GM19351 (cell line): ENCODE measurements at regions not wholly inside any gene's neighbourhood (a gene's known extent, or its start where the extent isn't known, plus 50 kb on each side); places are given as distances from the start of the nearest gene placed in this dataset.

Source experiments
- ATAC-seq: cut with Tn5 transposase; IDR thresholded peaks from one replicate; pipeline ENCODE4 v1.9.1; 2021; ENCODE audit warnings: mild to moderate bottlenecking, moderate library complexity; ENCODE audit not compliant: unreplicated experiment

DNA sequence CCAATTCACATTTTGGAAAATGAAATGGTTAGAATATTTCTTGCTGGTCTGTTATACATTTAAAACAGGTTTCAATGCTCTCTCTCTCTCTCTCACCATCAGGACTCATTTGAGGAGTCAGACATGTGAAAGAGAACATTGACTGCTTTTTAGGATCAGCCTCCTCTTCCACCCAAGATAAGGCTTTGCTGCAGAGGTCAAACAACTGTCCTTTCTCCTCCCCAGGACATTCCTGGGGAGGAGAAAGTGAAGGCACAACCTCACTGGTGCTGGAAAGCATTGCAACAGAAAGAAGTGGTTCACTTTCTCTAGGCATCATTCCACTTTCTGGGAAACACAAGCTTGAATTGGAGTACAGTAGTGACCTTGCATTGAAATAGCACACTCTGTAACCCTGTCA is 409.1 kb upstream of the NR2F2 start:
- ATAC-seq = no peak

DNA sequence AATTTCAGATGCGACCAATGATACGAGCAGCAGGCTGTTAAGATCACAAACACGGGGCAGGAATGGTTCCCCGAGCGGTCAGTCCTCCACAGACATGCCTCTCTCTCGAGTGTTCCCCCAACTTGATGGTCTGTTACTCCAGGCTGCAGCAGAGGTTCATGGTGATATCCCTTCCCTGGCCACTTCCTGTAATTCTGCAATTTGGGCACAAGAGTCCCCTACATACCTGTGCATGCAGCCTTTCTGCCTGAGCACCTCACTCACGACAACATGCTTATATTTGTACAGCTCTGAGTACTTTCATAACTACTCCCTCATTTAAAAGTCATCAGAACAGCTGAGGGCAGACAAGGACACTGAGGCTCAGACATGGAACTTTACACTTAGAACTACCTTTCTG is 408.1 kb upstream of the NR2F2 start:
- peak; percentile 53 for ATAC-seq

DNA sequence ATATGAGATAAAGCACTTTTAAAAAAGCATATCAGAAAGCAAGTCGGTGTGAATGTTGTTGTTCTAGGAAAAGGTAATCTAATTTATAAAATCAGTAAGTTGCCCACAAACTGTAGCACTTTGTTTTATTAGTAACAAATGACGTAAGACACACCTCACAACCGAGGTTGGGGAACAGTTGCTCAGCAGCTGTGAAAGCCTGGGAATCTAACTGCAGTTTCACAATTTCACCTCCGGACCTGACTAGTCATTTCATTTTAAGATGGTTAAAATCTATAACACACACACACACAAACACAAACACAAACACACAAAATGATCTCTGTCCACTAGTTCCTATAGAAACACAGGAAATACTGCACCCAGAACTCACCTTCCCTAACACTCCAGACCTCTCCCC is 406.7 kb upstream of the NR2F2 start:
- ATAC-seq = no peak

DNA sequence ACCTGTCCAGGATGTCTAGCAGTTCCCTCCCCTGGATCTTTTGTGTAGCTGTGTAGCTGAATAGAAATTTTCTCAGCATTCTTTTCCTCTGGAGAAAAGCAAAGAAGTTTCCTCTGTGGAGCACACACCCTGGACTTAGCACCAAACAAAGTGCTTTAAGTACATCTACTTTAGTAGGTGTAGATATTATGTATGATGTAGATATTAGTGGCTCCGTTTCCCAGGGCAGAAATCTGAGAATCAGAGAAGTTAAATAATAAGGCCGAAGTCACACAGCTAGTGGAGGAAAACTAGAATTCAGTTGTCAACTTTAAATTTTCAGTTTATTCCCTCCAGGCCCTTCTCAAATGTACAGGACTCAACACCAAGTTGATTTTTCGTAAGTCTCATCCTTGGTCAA is 401.7 kb upstream of the NR2F2 start:
- ATAC-seq = no peak

DNA sequence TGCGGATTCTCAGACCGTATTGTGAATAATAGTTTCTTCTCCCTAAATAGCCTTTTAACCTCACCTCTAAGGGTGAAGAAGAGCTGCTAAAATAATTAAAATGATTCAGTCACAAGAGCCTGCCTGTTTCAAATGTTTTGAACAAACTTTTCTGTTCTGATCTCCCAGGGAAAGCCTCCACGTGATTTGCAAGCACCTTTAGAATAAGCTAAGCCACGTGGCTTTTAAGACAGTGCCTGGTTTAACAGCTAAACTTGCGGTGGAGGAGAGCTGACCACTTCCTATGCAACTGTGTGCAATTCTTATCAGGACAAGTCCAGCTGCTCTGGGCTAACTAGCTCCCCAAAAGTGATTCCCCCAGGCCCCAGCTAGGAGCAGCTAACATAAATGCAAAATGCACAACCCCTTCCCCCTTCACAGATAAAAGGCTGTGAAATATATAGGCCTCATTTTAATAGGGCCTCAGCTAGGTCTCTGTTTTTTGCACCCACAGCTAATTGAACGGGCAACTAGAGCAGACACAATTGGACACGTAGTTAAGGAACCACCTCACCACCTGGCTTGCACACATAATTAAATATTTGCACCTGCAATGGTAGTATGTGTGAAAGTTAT is 401.2 kb upstream of the NR2F2 start:
- peak; percentile 85 for ATAC-seq

DNA sequence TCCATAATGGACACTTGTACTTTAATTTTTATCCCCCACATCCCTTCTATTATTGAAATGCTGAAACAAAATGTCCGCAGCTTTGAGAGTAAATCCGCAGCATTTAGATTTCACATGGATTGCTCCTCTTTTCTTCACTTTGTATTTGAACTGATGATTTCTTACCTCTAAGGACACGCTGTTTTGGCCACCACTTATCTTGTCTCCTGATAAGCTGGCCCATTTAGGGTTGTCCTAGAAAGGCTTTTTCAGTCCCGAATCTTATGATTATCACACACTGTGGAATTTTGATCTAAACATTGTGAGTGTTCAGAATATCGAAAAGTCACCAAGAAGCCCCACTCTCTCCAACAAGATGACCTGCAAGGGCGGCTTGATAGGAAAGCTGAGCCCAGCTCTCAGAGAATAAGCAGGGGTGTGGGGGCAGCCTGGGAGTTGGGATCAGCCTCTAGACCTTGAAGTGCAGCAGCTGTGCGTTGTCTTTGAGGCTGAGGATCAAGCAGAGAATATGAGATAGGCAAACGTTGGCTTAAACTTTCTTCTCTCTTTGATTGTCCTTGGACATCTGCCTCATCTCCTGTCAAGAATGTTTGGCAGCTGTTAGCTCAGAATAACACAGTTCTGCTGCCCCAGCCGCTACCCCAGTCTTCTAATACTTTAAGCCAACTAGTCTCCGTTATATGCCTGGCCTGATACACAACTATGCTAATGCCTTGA is 399.7 kb upstream of the NR2F2 start:
- no peak for ATAC-seq

DNA sequence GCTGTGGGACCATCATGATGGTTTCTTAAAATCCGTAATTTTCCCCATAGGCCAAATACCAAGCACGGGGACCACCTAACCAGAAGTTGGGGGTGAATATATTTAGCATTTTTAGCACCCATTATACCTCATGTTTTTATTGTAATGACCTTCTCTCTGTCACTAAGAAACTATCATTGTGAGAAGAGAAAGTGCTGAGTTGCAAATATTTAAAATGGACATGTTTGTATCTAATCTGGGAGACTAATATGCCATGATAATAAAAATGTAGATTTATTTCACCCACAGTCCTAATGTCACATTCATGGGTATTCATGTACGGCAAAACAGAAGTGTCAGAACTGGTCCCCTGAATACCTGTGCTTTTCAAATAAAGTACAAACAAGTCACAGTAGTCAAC is 398.9 kb upstream of the NR2F2 start:
- ATAC-seq = no peak

DNA sequence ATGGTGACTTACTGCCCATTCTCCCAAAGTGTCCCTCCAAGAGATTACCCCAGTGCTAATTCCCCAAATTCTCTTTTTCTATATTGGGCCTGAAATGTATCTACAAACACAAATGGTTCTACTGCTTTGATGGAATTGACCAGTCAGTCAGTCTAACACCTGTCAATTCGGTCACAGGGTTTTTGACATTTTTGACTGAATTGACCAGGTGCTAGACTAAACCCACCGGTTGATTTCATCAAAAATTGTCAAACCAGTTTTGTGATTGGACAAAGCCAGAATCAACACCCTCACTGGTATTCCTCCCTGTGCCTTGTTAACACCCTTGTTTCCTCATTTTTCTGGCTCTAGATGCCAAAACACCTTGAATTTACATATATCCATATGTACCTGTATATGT is 398.4 kb upstream of the NR2F2 start:
- ATAC-seq = no peak

DNA sequence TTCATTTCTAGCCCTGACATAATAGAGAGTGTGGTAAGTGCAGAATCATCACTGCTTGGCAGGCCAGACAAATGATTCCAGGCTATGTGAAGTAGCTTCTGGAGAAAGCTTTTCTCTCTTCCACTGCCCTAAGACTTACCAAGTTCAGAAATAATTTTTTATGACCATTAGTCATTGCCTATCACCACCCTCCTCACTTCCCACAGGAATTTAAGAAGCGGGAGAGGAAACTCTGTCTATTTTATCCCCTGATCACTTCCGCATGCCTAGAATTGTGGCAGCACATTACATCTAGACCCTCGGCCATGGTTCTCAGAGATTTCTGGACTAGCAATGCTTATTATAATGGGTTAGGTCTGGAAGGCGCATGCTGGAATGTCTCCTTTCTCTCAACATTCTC is 397.8 kb upstream of the NR2F2 start:
- no peak for ATAC-seq

DNA sequence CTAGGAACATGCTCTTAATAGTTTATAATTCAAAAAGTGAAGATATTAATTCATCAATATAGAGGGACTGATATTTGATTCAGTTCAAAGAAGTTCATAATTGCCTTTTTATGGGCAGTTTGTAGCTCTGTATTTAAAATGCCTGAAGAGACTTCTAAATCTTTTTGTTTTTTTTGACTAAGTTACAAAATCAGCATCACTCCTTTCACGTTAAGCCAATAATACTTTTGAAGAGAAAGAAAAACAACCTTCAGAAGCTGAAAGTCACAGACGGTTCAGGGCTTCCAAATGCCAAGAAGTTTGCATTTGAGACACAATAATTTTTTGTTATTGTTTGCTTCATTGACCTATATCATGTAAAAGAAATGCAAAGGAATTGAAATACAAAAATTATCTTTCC is 394.6 kb upstream of the NR2F2 start:
- ATAC-seq = no peak

DNA sequence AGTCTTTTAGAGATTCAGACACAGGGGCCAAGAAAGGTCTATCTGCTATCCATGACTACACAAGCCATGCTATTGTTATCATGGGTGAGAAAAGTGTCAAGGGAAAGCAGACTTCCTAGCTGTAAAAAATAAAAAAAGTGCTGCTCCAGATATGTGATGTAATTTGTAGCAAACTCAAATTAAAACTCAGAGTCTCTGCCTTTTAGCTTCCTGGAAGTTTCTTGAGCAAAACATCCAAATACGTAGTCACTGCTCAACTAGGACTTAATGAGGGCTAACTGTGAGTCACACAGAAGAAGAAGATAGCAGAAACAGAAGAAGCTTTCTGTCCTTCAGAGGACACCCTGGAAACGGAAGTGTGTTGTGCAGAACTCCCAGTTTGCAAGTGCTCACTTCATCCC is 393.4 kb upstream of the NR2F2 start:
- no peak for ATAC-seq

DNA sequence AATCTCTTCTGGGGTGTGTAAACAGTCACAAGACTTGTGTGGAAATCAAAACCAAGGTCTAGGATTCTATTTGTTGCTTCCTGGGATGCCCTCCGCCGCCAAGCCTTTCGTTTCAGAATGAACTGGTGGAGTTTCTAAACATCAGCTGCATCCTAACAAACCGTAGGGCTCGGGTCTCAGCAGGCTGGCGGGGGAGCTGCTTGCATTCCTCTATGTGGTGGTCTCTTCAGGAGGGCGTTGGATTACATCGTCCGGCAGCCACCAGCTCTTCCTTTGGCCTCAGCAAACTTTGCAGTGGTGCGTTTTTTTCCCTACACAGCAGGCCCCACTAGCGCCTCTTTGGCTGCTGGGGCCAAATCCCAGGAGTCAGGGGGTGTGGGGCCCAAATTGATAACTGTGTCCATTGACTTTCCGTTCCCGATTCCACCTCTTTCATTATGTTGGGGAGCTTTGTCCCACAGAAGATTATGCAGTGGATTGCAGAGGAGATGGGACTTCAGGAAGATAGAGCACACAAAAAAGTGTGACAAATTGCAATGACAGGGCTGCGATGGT is 390.0 kb upstream of the NR2F2 start:
- no peak for ATAC-seq

DNA sequence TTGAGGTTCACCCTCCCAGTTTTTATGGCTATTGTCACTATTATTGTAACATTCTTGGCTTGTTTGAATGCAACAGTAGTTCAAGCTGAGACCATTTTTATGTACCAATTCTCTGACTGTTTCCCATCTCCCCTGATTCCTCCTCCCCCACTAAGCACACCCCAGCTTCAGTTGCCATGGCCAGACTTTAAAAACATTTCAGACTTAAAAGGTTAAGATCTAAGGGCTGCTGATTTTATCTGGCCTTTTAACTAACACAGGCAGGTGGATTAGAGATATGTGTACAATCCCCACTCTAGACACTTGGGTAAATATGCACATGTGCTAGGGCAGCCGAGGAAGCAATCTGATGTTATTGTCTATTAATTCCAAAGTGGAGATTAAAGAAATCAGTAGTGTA is 386.3 kb upstream of the NR2F2 start:
- ATAC-seq = no peak

DNA sequence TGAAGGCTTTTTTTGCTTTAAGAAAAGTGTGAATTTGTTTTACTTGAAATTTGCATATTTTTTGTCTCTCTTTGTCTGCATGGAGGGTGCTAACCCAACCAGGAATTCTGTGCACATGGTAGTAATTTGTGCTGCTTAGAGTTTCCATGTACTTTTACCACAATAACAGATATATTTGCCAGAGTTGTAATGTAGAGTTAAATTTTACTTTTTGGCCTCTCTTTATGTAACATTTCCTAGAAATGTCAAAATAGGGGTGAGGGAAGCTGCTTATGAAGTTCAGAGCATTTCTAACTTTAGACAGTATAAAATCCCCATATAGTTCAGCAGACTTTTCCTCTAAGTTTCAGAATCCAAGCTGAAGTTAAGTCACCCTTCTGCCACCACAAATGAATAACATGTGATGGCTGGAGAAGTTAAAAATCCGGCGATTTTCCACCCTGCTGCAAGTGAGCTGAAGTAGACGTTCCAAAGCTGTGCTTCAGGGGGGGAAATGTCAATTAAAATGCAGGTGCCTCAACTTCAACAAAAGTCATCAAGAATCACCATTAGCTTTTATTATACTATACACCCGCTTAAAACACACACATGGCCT is 385.7 kb upstream of the NR2F2 start:
- ATAC-seq = no peak

DNA sequence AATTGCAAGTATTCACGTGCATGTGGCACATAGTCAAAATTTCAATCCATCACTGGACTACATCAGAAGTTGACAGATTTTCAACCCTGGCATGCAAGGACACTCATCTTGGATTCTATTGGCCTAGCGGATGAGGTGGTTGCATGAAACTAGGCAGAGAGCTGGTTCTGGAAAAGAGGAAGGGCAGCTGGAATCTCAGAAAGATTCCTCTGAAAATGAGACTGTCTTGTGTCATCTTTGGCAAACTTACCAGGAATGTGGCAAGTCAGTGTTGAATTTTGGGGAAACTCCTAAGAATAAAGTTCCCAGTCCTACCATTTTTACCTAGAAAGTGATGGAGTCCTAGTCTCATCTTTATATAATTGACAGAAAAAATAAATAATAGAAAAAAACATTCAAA is 384.3 kb upstream of the NR2F2 start:
- no peak for ATAC-seq

DNA sequence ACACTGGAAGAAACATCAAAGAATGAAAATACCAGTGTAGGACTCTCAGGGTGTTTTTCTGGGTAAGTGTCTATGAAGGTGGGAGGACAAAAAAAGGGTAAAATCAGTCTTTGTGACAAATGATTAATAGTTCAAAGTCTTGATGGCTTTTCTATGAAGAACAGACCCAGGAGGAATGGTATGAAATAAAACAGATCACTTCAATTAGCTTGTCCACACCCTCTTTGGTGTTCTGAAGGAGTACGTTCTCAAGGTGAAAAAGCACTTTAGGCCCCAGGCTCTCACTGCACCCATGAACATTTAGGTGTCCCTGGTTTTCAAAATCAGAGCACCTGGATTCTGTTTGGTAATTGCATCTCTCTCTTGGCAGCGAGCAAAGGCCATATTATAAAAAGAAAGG is 383.6 kb upstream of the NR2F2 start:
- ATAC-seq = no peak

DNA sequence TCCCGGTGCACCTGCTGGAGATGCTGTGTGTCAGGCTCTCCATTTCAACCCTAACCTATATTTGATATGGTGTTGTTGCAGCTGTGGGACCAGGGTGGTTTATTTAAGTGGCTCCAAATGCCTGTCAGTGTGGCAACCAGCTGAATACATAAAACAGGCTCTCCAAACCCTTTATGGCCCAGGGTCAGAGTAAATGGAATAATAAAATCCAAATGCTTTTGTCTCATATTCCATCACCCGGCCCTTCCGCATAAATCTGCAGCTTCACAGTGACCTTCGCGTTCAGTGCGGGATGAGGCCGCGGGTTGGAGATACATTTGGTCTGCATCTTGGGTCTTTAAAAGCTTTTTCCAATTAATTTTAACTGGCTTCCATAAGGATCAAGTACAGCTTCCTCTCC is 382.1 kb upstream of the NR2F2 start:
- ATAC-seq = no peak

DNA sequence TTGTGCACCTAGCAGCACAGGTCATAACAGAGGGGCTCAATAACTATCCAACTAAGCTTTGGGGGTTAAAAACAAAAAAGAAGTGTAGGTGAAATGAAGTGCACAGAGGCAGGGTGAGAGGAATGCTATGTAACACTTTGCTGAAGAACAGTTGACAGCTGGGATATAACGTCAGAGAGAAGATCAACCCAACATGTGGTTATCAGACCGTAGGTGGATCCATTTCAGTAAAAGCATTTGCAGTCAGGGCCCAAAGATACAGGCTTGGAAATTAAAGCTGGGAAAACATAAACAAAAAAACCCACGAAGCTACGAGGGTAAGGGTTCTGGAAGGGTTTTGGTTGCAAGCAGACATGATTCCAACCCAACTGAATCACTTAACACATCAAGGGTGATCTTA is 377.5 kb upstream of the NR2F2 start:
- ATAC-seq = no peak

DNA sequence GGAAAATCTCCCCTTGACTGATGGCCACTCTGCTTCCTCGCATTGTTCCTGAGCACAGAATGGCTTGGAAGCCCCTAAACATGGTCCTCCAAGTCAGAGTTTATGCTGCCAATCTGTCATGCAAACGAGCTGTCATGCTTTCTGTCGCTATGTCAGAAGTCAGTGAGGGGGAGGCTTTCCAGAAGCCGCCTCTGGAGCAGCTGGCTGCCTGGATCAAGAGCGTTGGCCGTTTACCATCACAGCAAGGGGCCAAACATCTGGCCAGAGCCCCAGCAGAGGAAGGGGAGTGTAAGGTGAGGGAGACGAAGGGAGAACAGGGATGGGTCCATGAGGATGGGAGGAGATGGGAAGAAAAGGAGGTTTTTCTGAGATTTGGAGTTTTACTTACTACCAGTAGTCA is 372.6 kb upstream of the NR2F2 start:
- no peak for ATAC-seq

DNA sequence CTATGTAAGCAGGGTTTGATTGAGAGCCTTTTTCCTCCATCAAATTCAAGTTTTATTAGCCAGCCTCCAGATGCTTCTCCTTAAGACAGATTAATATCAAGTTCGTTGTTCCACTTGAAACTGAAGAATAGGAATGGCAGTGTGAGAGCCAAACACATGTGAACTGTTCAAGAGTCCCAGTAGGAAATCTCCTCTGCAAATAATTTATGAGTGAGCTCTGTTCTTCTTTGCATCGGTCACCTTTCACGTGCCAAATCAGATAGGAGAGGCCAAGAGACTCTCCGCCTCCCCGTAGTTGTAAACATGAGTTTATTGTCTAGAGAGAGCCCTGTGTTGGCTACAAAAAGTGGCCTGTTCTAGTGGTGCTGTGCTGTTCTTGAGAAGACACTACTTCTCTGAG is 372.1 kb upstream of the NR2F2 start:
- no peak for ATAC-seq

DNA sequence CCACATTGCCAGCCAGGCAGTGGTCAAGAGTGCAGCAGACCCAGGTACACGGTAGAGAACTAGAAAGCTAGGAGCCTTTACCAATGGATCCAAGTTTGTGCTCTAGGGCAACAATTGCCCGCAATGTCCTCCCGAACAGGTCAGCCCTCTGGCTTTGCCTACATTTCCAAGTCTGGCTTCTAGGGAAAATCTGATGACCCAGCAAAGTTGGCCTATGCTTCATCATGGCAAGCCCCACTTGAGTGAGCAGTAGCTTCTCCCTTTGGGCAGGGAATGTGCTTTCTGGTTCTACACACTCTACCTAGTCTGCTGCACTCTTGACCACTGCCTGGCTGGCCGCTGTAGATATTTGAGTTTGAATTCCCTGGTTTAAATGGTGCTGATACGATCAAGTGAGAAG is 361.6 kb upstream of the NR2F2 start:
- ATAC-seq = no peak

DNA sequence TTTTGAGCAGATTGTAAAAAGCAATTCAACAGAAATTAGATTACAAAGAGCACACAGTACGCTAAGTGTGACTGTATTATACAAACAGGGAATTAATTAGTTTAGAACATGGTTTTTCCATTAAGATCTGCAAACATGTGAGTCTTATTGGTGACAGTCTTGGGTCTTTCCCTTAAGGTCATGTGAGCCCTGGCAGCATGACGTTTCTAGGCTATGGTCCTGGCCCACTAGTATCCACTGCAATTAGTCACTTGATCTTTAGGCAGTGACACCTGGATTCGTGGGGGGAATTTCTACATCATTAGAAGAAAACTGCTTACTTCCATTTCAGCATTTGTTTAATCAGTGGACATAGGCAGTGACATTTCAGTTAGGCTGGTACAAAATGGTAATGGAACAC is 360.2 kb upstream of the NR2F2 start:
- no peak for ATAC-seq
